ENCODE measurements at regions not wholly inside any gene's neighbourhood (a gene's known extent, or its start where the extent isn't known, plus 50 kb on each side); places are given as distances from the start of the nearest gene placed in this dataset.
"Not testable (repeated sequence)": the region's sequence is repeated elsewhere in the genome, so short reads cannot be mapped to it uniquely, and the experiment has no call there.

- ATAC-seq (replicated peaks) (peak; percentile 64 to 78), DNase-seq (no peak)
- peaks cover 9 to 30% of the 10 kb centered on the region in 2 donors for H3K27me3 Mint-ChIP-seq
- peaks cover 4 to 12% of the 10 kb centered on the region in 2 donors for H3K4me1 Mint-ChIP-seq
- no peak overlapping the region for H3K27ac Mint-ChIP-seq
- peaks cover 0 to 3% of the 10 kb centered on the region in 2 donors for H3K36me3 Mint-ChIP-seq
- no peak overlapping the region for H3K4me3 Mint-ChIP-seq
- peaks cover 12% of the 10 kb centered on the region in 2 donors for H3K9me3 Mint-ChIP-seq
Measured at GRCh38 chr3:153767601-153768560, 353.3 kb upstream of the ARHGEF26 start.

GRCh38 chr3:153768561-153769469 lies 352.4 kb upstream of the ARHGEF26 start:
- H3K4me1 Mint-ChIP-seq = peaks cover 4 to 12% of the 10 kb centered on the region in 2 donors
- peak; percentile 22 for DNase-seq
- ATAC-seq (replicated peaks) = peak; percentile 80 to 94
- H3K36me3 Mint-ChIP-seq = peaks cover 0 to 3% of the 10 kb centered on the region in 2 donors
- peaks cover 9 to 31% of the 10 kb centered on the region in 2 donors for H3K27me3 Mint-ChIP-seq
- no peak overlapping the region for H3K4me3 Mint-ChIP-seq
- peaks cover 12% of the 10 kb centered on the region in 2 donors for H3K9me3 Mint-ChIP-seq
- peak overlapping the region; percentile 60 for H3K27ac Mint-ChIP-seq

GRCh38 chr3:153783106-153783505 lies 338.1 kb upstream of the ARHGEF26 start:
- H3K27ac Mint-ChIP-seq = no peak overlapping the region
- no peaks in the 10 kb centered on the region for H3K36me3 Mint-ChIP-seq
- H3K27me3 Mint-ChIP-seq = no peaks in the 10 kb centered on the region
- DNase-seq = no peak
- no peak overlapping the region for H3K4me3 Mint-ChIP-seq
- no peaks in the 10 kb centered on the region for H3K9me3 Mint-ChIP-seq
- no peaks in the 10 kb centered on the region for H3K4me1 Mint-ChIP-seq
- ATAC-seq (replicated peaks) = no peak

- no peak for DNase-seq
- H3K27ac Mint-ChIP-seq = no peak overlapping the region
- no peak overlapping the region for H3K4me3 Mint-ChIP-seq
- no peaks in the 10 kb centered on the region for H3K4me1 Mint-ChIP-seq
- no peaks in the 10 kb centered on the region for H3K9me3 Mint-ChIP-seq
- no peak for ATAC-seq (replicated peaks)
- H3K36me3 Mint-ChIP-seq = no peaks in the 10 kb centered on the region
- H3K27me3 Mint-ChIP-seq = no peaks in the 10 kb centered on the region
Measured at GRCh38 chr3:153783741-153784480, 337.3 kb upstream of the ARHGEF26 start.

GRCh38 chr3:153785901-153786300 lies 335.3 kb upstream of the ARHGEF26 start:
- ATAC-seq (replicated peaks) (no peak), DNase-seq (no peak)
- H3K27ac Mint-ChIP-seq = no peak overlapping the region
- no peaks in the 10 kb centered on the region for H3K27me3 Mint-ChIP-seq
- peaks cover under 1 to 2% of the 10 kb centered on the region in 2 donors for H3K9me3 Mint-ChIP-seq
- H3K4me3 Mint-ChIP-seq = no peak overlapping the region
- H3K4me1 Mint-ChIP-seq = no peaks in the 10 kb centered on the region
- no peaks in the 10 kb centered on the region for H3K36me3 Mint-ChIP-seq

- DNase-seq = no peak
- ATAC-seq (replicated peaks) = no peak
- Mint-ChIP-seq H3K27ac (no peak overlapping the region), H3K27me3 (no peaks in the 10 kb centered on the region), H3K36me3 (no peaks in the 10 kb centered on the region), H3K9me3 (peaks cover 4 to 5% of the 10 kb centered on the region in 2 donors), H3K4me3 (no peak overlapping the region), H3K4me1 (no peaks in the 10 kb centered on the region)
Measured at GRCh38 chr3:153789380-153789779, 331.8 kb upstream of the ARHGEF26 start.

GRCh38 chr3:153797056-153797455 lies 324.1 kb upstream of the ARHGEF26 start:
- not testable (repeated sequence) for H3K27ac Mint-ChIP-seq; H3K4me3 Mint-ChIP-seq; H3K4me1 Mint-ChIP-seq; H3K27me3 Mint-ChIP-seq; H3K36me3 Mint-ChIP-seq; ATAC-seq (replicated peaks); H3K9me3 Mint-ChIP-seq; DNase-seq

- H3K27ac Mint-ChIP-seq = no peak overlapping the region
- H3K4me1 Mint-ChIP-seq = no peaks in the 10 kb centered on the region
- ATAC-seq (replicated peaks) (no peak), DNase-seq (no peak)
- H3K27me3 Mint-ChIP-seq = peaks cover 0 to 8% of the 10 kb centered on the region in 2 donors
- H3K36me3 Mint-ChIP-seq = no peaks in the 10 kb centered on the region
- H3K4me3 Mint-ChIP-seq = no peak overlapping the region
- H3K9me3 Mint-ChIP-seq = no peaks in the 10 kb centered on the region
Measured at GRCh38 chr3:153809097-153809496, 312.1 kb upstream of the ARHGEF26 start.

GRCh38 chr3:153818338-153818737 lies 302.9 kb upstream of the ARHGEF26 start:
- no peaks in the 10 kb centered on the region for H3K9me3 Mint-ChIP-seq

GRCh38 chr3:153820035-153820434 lies 301.2 kb upstream of the ARHGEF26 start:
- H3K4me3 Mint-ChIP-seq = no peak overlapping the region
- H3K4me1 Mint-ChIP-seq = no peaks in the 10 kb centered on the region
- H3K27me3 Mint-ChIP-seq = no peaks in the 10 kb centered on the region
- no peak overlapping the region for H3K27ac Mint-ChIP-seq
- DNase-seq = no peak
- no peaks in the 10 kb centered on the region for H3K36me3 Mint-ChIP-seq
- ATAC-seq (replicated peaks) = no peak
- peaks cover 1 to 4% of the 10 kb centered on the region in 2 donors for H3K9me3 Mint-ChIP-seq

More at GRCh38 chr3:153818338-153818737, 302.9 kb upstream of the ARHGEF26 start:
- Mint-ChIP-seq H3K27ac (no peak overlapping the region), H3K27me3 (no peaks in the 10 kb centered on the region), H3K4me1 (no peaks in the 10 kb centered on the region), H3K36me3 (no peaks in the 10 kb centered on the region), H3K4me3 (no peak overlapping the region)
- ATAC-seq (replicated peaks) = no peak
- no peak for DNase-seq

GRCh38 chr3:153828346-153828745 lies 292.8 kb upstream of the ARHGEF26 start:
- not testable (repeated sequence) for H3K4me1 Mint-ChIP-seq; H3K4me3 Mint-ChIP-seq; H3K27me3 Mint-ChIP-seq; DNase-seq; H3K36me3 Mint-ChIP-seq; ATAC-seq (replicated peaks); H3K27ac Mint-ChIP-seq
- peaks cover 9 to 19% of the 10 kb centered on the region in 2 donors for H3K9me3 Mint-ChIP-seq

GRCh38 chr3:153829606-153830170 lies 291.5 kb upstream of the ARHGEF26 start:
- Mint-ChIP-seq H3K36me3 (no peaks in the 10 kb centered on the region), H3K9me3 (peaks cover 9 to 17% of the 10 kb centered on the region in 2 donors)
- DNase-seq = no peak

GRCh38 chr3:153830552-153830951 lies 290.6 kb upstream of the ARHGEF26 start:
- Mint-ChIP-seq H3K9me3 (peaks cover 6 to 12% of the 10 kb centered on the region in 2 donors), H3K36me3 (no peaks in the 10 kb centered on the region), H3K27ac (no peak overlapping the region), H3K4me3 (no peak overlapping the region), H3K4me1 (no peaks in the 10 kb centered on the region), H3K27me3 (peaks cover 0 to 4% of the 10 kb centered on the region in 2 donors)
- DNase-seq (no peak), ATAC-seq (replicated peaks) (no peak)

More at GRCh38 chr3:153829606-153830170, 291.5 kb upstream of the ARHGEF26 start:
- peaks cover 0 to 4% of the 10 kb centered on the region in 2 donors for H3K27me3 Mint-ChIP-seq
- ATAC-seq (replicated peaks) = no peak
- H3K4me1 Mint-ChIP-seq = no peaks in the 10 kb centered on the region
- no peak overlapping the region for H3K4me3 Mint-ChIP-seq
- H3K27ac Mint-ChIP-seq = no peak overlapping the region

Measured in stimulated activated naive B cell treated with anti-CD40 and anti-IgM and Interleukin-4, amounts not matched to agents 10 μg/mL and 1 μg/mL and 100 μg/mL, for 72 hours (primary cell).